ENCODE measurements at regions not wholly inside any gene's neighbourhood (a gene's known extent, or its start where the extent isn't known, plus 50 kb on each side); places are given as distances from the start of the nearest gene placed in this dataset.

- TF ChIP-seq CTCF (IDR thresholded peaks at IDR 0.05) (no peak), POLR2A (IDR thresholded peaks at IDR 0.05) (no peak), EP300 (IDR thresholded peaks at IDR 0.05) (no peak)
These were observed 678.7 kb downstream of the PLCL1 start for GRCh38 chr2:198483051-198483450.

All from suprapubic skin (tissue), 3 donors.